HepG2 (cell line): ENCODE measurements at regions not wholly inside any gene's neighbourhood (a gene's known extent, or its start where the extent isn't known, plus 50 kb on each side); places are given as distances from the start of the nearest gene placed in this dataset.

Experiments
- ATAC-seq: fragments of 200-7000 bp; cut with Tn5 transposase; 3 replicates; pipeline ENCODE4 v1.9.1; 2020; ENCODE audit warnings: mild to moderate bottlenecking, moderate library complexity
- BruUV-seq: library from RNA; stranded (reverse); fragments of 400-500 nt; replicated peaks from 2 replicates; lab custom pipeline; 2021; lab: Mats Ljungman, UMichigan
- CTCF ChIA-PET: fragments of 300-600 bp; formaldehyde crosslinking; extraction: SDS; loops from one replicate; lab custom pipeline; 2021; ENCODE audit warnings: low total read pairs, inconsistent platforms, low intra/inter-chr PET ratio; lab: Yijun Ruan, JAX
- POLR2A ChIA-PET: fragments of 350-600 bp; sonication (Branson Sonifier 250); formaldehyde crosslinking; loops from one replicate; lab custom pipeline; 2020; ENCODE audit warnings: antibody characterized with exemption, inconsistent platforms; lab: Yijun Ruan, JAX
- DNase-seq: peaks from one replicate; pipeline ENCODE4 v3.0.0-alpha.2; 2015; ENCODE audit warnings: low spot score
- FAIRE-seq: peaks from 3 replicates; lab custom pipeline; 2011; peaks lifted over from hg19 to GRCh38; lab: Jason Lieb, UNC
- H2AFZ ChIP-seq: one replicate; pipeline ENCODE4 v1.6.1; 2011; ENCODE audit warnings: low read length, inconsistent platforms
- H3K27ac ChIP-seq: fragments of 300-600 bp; 3 replicates; pipeline ENCODE4 v1.8.0; 2011; ENCODE audit warnings: mixed run types, mild to moderate bottlenecking, mixed read lengths, low read length, inconsistent platforms; ENCODE audit not compliant: insufficient read depth; ENCODE audit errors: extremely low read length
- H3K27me3 ChIP-seq, 2 experiments: fragments of 200-600 bp in 1 of 2; 2 replicates in 1 of 2; 3 replicates in 1 of 2; pipeline versions ENCODE4 v1.6.0 to v1.8.0; 2011; ENCODE audit warnings: low read length in 2 of 2, mild to moderate bottlenecking in 2 of 2, moderate library complexity in 2 of 2, inconsistent platforms in 1 of 2; ENCODE audit not compliant: insufficient read depth in 2 of 2, control insufficient read depth in 1 of 2
- H3K36me3 ChIP-seq, 2 experiments: fragments of 200-600 bp in 1 of 2; replicated peaks in 1 of 2; 2 replicates in 1 of 2; 3 replicates in 1 of 2; pipeline versions ENCODE4 v1.5.1 to v1.8.0; 2011; ENCODE audit warnings: low read length in 2 of 2, inconsistent platforms in 1 of 2; ENCODE audit not compliant: insufficient read depth in 2 of 2, control insufficient read depth in 1 of 2
- H3K4me1 ChIP-seq: 2 replicates; pipeline ENCODE4 v1.5.1; 2012; ENCODE audit warnings: low read length, inconsistent platforms; ENCODE audit not compliant: insufficient read depth
- H3K4me2 ChIP-seq: 2 replicates; pipeline ENCODE4 v1.6.0; 2011; ENCODE audit warnings: low read depth, low read length, inconsistent platforms
- H3K4me3 ChIP-seq, 3 experiments: fragments of 200-600 bp in 1 of 3; sonication (generic), shearing (Covaris generic) in 1 of 3; replicated peaks in 1 of 3; 2 replicates each; pipeline ENCODE4 v1.5.1; 2011 to 2016; ENCODE audit warnings: low read length in 3 of 3, inconsistent platforms in 2 of 3, low read depth in 2 of 3, mild to moderate bottlenecking in 2 of 3, control low read depth in 1 of 3, mixed read lengths in 1 of 3; ENCODE audit not compliant: insufficient read depth in 1 of 3
- H3K79me2 ChIP-seq: one replicate; pipeline ENCODE4 v1.6.1; 2011; ENCODE audit warnings: low read length, inconsistent platforms; ENCODE audit not compliant: insufficient read depth
- H3K9ac ChIP-seq: 2 replicates; pipeline ENCODE4 v1.6.0; 2011; ENCODE audit warnings: mild to moderate bottlenecking, low read depth, low read length, inconsistent platforms; ENCODE audit not compliant: insufficient read depth
- H3K9me3 ChIP-seq: 2 replicates; pipeline ENCODE4 v1.5.1; 2012; ENCODE audit warnings: mild to moderate bottlenecking, low read length
- H4K20me1 ChIP-seq: 2 replicates; pipeline ENCODE4 v1.6.0; 2011; ENCODE audit warnings: inconsistent platforms, mild to moderate bottlenecking, low read length, moderate library complexity; ENCODE audit not compliant: insufficient read depth
- BCL6 ChIP-seq: IDR thresholded peaks from 2 replicates; pipeline ENCODE4 v1.6.1; 2016; ENCODE audit warnings: missing genetic modification reagents, missing compliant biosample characterization
- DNMT1 ChIP-seq: sonication (generic); formaldehyde crosslinking; IDR thresholded peaks from 2 replicates; pipeline ENCODE4 v1.5.1; 2020; ENCODE audit warnings: mild to moderate bottlenecking, missing genetic modification reagents
- HDAC6 ChIP-seq: fragments of 200-600 bp; sonication (generic); IDR thresholded peaks from 2 replicates; pipeline ENCODE4 v1.7.0; 2017; ENCODE audit warnings: mild to moderate bottlenecking, antibody characterized with exemption, low read length, low read depth
- IKZF1 ChIP-seq: fragments of 450-650 bp; IDR thresholded peaks from 2 replicates; pipeline ENCODE4 v1.7.1; 2016
- MED1 ChIP-seq: sonication (generic); formaldehyde crosslinking; IDR thresholded peaks from 2 replicates; pipeline ENCODE4 v1.4.0; 2020; ENCODE audit warnings: missing genetic modification reagents
- MLX ChIP-seq: IDR thresholded peaks from 2 replicates; pipeline ENCODE4 v1.6.1; 2016
- NFE2L1 ChIP-seq: sonication (generic); formaldehyde crosslinking; IDR thresholded peaks from 2 replicates; pipeline ENCODE4 v1.4.0; 2020; ENCODE audit warnings: missing genetic modification reagents, mild to moderate bottlenecking, borderline replicate concordance
- NFIB ChIP-seq: sonication (generic); formaldehyde crosslinking; IDR thresholded peaks from 2 replicates; pipeline ENCODE4 v1.9.0; 2021; ENCODE audit warnings: missing genetic modification reagents, mild to moderate bottlenecking, borderline replicate concordance
- REST ChIP-seq, 2 experiments: IDR thresholded peaks; 2 replicates each; pipeline ENCODE4 v1.6.1; 2011 to 2012; ENCODE audit warnings: low read length in 2 of 2, borderline replicate concordance in 1 of 2, low read depth in 1 of 2, mild to moderate bottlenecking in 1 of 2, moderate library complexity in 1 of 2
- SMC3 ChIP-seq: IDR thresholded peaks from 2 replicates; pipeline ENCODE4 v1.6.1; 2011; ENCODE audit warnings: low read length, improper control_type of control experiment
- THRA ChIP-seq: sonication (generic); formaldehyde crosslinking; IDR thresholded peaks from 2 replicates; pipeline ENCODE4 v1.4.0; 2020; ENCODE audit warnings: missing genetic modification reagents, borderline replicate concordance
- WIZ ChIP-seq: sonication (generic); formaldehyde crosslinking; IDR thresholded peaks from 2 replicates; pipeline ENCODE4 v1.5.1; 2020; ENCODE audit warnings: mild to moderate bottlenecking, missing genetic modification reagents
- ZBTB43 ChIP-seq: sonication (generic); formaldehyde crosslinking; conservative IDR thresholded peaks from 2 replicates; pipeline ENCODE4 v1.4.0; 2020; ENCODE audit warnings: missing genetic modification reagents
- ZFP36 ChIP-seq: fragments of 150-350 bp; IDR thresholded peaks from 2 replicates; pipeline ENCODE4 v1.6.1; 2018; ENCODE audit warnings: borderline replicate concordance, low read length, low read depth; ENCODE audit not compliant: partially characterized antibody
- ZNF34 ChIP-seq: sonication (generic); formaldehyde crosslinking; IDR thresholded peaks from 2 replicates; pipeline ENCODE4 v1.4.0; 2020; ENCODE audit warnings: mild to moderate bottlenecking, missing genetic modification reagents, borderline replicate concordance
- ZNF431 ChIP-seq: sonication (generic); formaldehyde crosslinking; IDR thresholded peaks from 2 replicates; pipeline ENCODE4 v1.9.0; 2022; ENCODE audit warnings: missing genetic modification reagents, low read depth, mild to moderate bottlenecking, borderline replicate concordance
- ZNF564 ChIP-seq: sonication (generic); formaldehyde crosslinking; IDR thresholded peaks from 2 replicates; pipeline ENCODE4 v1.8.1; 2023; ENCODE audit warnings: mild to moderate bottlenecking, missing genetic modification reagents
- ZNF713 ChIP-seq: sonication (generic); formaldehyde crosslinking; IDR thresholded peaks from 2 replicates; pipeline ENCODE4 v1.4.0; 2020; ENCODE audit warnings: mild to moderate bottlenecking, missing genetic modification reagents
- ZNF790 ChIP-seq: sonication (generic); formaldehyde crosslinking; IDR thresholded peaks from 2 replicates; pipeline ENCODE4 v1.8.0; 2022; ENCODE audit warnings: missing genetic modification reagents, mild to moderate bottlenecking, borderline replicate concordance
- WGBS: methylation state at CpG from one replicate; pipeline ENCODE4 v1.1.6; 2017; ENCODE audit warnings: low lambda C conversion rate; 5-methylcytosine and 5-hydroxymethylcytosine counted together
- in situ Hi-C: cut with HindIII; loops from 2 replicates; pipeline ENCODE4 v1.10.0; 2017; ENCODE audit warnings: low pct_unique_long_range_greater_than_20kb; ENCODE audit not compliant: extremely low pct_ligation_motif_present
- intact Hi-C: fragments of 100-400 bp; cut with micrococcal nuclease; formaldehyde crosslinking; loops from one replicate; pipeline ENCODE4 v1.10.0; 2022; ENCODE audit not compliant: unreplicated experiment

GRCh38 chr10:55215699-55216098 lies 414.7 kb upstream of the PCDH15 start (continued):
- TF ChIP-seq REST (IDR thresholded peaks at IDR 0.05; ENCODE audit: borderline replicate concordance in 1 of 2, low read depth in 1 of 2, low read length in 2 of 2) (no peak), ZNF564 (CRISPR knock-in tag) (no peak), THRA (CRISPR knock-in tag) (no peak), SMC3 (no peak), ZNF790 (no peak), BCL6 (CRISPR knock-in tag) (no peak)

GRCh38 chr10:55214608-55215007 lies 413.6 kb upstream of the PCDH15 start:
- POLR2A ChIA-PET: no interaction called here
- Histone ChIP-seq H3K79me2 (no peaks in the 10 kb centered on the region), H3K9me3 (no peaks in the 10 kb centered on the region), H3K4me2 (no peak overlapping the region), H3K9ac (no peak overlapping the region), H3K4me3 (no peak overlapping the region), H3K27ac (no peak overlapping the region), H3K36me3 (no peaks in the 10 kb centered on the region), H4K20me1 (no peaks in the 10 kb centered on the region), H2AFZ (no peak overlapping the region), H3K27me3 (no peaks in the 10 kb centered on the region; a peak in 1 of 5 replicates), H3K4me1 (no peaks in the 10 kb centered on the region)
- DNase-seq: no peak
- ATAC-seq: no peak
- no TSS peak for BruUV-seq
- CTCF ChIA-PET: no interaction called here
- WGBS: 0% methylated on average over 1 of the region's 1 CpG
- in situ Hi-C loops (no loop called here), intact Hi-C loops (no loop called here)
- FAIRE-seq: no peak
- no peak for TF ChIP-seq ZBTB43
- no peak for TF ChIP-seq DNMT1 (CRISPR knock-in tag)
- TF ChIP-seq ZNF713: no peak
- TF ChIP-seq NFIB (CRISPR knock-in tag): no peak
- no peak for TF ChIP-seq MED1 (CRISPR knock-in tag)
- TF ChIP-seq NFE2L1 (CRISPR knock-in tag): no peak
- no peak for TF ChIP-seq ZFP36
- no peak for TF ChIP-seq ZNF431
- no peak for TF ChIP-seq ZNF34
- TF ChIP-seq IKZF1: no peak
- TF ChIP-seq WIZ (CRISPR knock-in tag): no peak
- no peak for TF ChIP-seq HDAC6
- no peak for TF ChIP-seq MLX (CRISPR knock-in tag)
